GM21529 (cell line): ENCODE measurements at regions not wholly inside any gene's neighbourhood (a gene's known extent, or its start where the extent isn't known, plus 50 kb on each side); places are given as distances from the start of the nearest gene placed in this dataset.
"Not testable (repeated sequence)": the region's sequence is repeated elsewhere in the genome, so short reads cannot be mapped to it uniquely, and the experiment has no call there.

Source experiments
- ATAC-seq: cut with Tn5 transposase; IDR thresholded peaks from one replicate; pipeline ENCODE4 v1.9.1; 2021; ENCODE audit not compliant: unreplicated experiment

DNA sequence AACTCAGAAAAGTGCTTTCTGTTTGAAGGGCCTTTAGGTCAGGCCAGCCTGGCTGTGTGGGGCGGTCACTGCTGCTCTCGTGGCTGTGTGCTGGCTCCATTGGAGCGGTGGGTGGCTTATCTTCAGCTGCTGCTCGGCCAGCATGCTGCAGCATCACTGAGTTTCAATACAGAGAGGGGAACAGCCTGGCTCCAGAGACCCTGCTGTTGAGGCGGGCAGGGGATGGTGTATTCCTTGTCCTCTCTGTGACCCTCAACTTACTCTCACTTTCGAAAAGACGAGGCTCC, 248.5 kb upstream of the ONECUT1 start:
- ATAC-seq, result no peak

DNA sequence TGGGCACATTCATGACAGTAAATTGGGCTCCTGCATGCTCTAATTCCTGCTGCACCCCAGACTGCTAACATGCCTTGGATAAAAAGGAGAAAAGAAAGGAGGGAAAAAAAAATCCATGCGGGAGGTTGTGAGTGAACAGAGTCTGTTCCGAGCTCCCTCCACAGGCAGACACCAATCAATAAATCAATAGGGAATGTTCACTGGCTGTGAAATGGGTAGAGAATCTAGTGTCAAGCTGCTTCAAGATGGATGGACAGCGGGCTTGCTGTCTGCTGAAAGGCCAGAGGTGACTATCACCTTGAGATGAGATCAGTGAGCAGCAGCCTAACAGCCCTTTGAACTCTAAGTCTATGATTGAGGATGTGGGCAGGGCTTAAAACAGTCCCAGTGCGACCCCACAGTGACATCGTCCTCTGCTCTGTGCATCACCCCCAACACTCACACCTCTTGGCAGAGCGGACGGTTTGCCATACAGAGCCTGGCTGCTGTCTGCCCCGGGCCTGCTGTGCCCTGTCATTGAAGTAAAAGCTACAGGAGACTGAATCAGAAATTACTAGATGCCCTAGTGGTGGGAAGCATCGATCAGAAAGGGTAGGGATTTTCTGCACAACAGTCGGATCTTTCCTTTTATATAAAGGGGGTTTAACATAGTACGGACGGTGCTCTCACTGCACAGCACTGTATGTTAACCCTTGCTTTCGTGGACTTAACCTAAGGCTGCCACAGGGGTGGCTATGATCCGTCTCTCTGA, 247.9 kb upstream of the ONECUT1 start:
- no peak for ATAC-seq

DNA sequence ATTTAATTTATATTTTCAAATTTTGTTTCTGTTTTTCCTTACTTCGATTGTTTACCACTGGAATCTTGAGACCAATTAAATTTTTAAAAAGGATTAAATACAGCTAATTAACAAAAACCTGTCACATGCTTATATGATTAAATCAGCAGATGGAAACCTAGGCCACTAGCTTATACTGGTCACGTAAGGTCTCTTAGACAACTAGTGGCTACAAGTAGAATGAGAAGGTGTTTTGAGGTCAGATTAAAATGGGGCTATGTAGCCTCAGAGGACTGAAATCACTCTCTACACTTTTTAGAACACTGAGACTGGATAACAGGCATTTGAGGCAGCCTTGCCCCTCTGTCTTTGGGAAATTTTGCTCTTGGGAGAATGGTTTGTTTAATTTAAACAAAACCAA, 246.5 kb upstream of the ONECUT1 start:
- no peak for ATAC-seq

DNA sequence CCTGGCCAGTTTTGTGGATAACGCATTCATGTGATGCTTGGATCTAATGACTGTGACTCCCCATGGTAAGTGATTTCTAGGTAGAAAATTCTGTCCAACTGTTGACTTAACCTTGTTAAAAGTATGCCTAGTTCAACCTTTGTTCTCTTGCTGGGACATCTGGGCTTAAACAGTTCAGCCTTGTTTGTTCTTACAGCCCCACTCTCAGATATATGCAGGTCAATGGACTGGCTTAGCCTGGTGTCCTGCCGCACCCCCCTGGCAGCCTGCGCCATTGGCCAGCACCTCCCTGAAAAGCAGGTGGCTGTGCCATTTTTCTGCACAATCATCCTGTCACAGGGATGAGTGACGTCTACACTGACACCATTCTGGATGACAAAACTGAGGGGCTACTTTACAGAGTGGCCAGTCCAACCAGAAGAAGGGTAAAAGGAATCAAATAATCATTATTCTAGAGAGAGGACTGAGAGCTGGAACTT, 244.7 kb upstream of the ONECUT1 start:
- ATAC-seq, result no peak

DNA sequence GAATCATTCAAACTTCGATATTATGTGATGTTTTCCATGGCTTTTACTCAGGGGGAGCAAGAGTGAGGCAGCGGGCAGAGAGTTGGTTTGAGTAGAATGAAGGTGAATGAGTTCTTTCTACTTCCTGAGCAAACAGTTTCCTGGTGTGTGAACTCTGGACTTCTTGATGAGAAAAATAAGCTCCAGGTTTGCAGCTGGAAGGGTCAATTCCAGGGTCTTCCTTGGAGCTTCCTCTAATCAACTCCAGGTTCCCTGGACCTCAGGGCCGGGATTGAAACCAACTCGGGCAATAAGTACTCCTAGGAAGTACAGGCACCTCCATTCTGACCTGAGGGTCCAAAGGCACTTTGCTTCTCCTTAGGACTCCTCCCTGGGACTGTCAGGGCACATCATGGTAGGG, 243.6 kb upstream of the ONECUT1 start:
- no peak for ATAC-seq

DNA sequence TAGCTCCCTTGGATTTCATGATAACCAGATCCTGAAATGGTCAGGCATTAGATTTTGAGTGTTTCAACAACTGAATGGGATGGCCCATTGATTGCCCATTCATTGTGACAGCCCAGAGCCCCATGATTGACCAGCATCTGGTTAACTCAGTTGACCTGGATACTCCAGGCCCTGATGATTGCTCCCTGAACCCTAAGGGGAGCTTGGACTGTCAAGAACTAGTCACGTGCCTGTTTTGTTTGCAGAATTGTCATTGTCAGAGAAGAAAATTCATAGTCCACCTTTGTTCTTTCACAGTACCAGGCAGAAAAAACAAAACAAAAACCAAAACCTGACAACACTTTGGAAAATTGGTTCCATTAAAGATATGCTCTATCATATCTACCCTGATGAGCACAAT, 241.3 kb upstream of the ONECUT1 start:
- no peak for ATAC-seq

DNA sequence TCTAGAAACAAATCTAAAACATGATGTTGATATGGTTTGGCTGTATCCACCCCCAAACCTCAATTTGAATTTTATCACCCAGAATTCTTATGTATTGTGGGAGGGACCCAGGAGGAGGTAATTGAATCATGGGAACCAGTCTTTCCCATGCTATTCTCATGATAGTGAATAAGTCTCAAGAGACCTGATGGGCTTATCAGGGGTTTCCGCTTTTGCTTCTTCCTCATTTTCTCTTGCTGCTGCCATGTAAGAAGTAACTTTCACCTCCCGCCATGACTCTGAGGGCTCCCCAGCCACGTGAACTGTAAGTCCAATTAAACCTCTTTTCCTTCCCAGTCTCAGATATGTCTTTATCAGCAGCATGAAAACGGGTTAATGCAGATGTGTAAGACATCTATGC, 232.7 kb upstream of the ONECUT1 start:
- no peak for ATAC-seq

DNA sequence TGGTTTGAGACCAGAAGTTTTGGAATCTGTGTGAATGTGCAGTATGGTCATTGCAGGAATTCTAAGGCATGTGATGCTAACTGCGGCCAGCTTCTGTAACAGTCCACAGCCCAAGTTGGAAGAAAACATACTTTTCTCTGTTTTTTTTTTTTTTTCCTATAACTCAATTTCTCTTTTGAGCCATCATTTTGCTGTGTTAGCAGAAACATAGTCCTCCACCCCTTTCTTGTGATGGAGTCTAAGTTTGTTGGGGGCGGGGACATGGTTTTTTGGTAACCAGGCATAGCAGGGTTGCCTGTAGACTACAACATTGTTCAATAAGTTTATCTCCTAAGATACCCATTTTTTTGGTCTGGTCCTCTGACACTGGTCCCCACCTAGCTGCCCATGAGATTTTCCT, 223.2 kb upstream of the ONECUT1 start:
- ATAC-seq, result no peak

DNA sequence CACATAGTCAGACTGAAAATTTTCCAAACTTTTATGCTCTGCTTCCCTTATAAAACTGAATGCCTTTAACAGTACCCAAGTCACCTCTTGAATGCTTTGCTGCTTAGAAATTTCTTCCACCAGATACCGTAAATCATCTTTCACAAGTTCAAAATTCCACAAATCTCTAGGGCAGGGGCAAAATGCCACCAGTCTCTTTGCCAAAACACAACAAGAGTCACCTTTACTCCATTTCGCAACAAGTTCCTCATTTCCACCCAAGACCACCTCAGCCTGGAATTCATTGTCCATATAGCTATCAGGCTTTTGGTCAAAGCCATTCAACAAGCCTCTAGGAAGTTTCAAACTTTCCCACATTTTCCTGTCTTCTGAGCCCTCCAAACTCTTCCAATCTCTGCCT, 221.6 kb upstream of the ONECUT1 start:
- ATAC-seq, result not testable (repeated sequence)

DNA sequence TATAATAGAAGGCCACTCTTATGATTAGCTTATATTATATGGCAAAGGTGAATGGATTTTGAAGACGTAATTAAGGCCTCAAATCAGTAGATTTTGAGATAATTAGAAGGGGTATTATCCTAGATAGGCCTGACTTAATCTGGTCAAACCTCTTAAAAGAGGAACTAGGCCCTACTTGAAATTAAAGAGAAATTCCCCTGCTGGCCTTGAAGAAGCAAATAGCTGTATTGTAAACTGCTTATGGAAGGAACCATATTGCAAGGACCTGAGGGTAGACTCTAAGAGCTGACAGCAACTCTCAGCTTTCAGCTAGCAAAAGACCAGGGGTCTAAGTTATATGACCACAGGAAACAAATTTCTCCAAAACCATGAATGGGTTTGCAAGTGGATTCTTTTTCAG, 219.0 kb upstream of the ONECUT1 start:
- ATAC-seq, result no peak

DNA sequence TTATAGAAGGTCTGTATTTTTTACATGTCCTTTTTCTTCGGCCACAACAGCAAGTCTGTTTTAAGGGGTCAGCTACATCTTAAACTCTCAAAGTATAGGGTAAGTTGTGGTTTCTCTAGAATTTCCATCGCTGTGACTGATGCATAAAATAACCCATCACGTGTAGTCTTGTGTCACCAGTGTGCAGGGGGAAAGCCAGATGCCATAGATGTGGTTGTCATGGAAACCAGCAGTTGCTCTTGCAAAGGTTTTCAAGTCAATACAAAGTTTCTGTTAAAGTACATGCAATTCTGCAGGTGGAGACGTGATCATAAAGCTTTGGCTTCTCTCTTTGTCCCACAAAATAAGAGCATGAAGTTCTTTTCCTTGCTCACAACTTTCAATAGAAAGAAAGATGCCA, 210.3 kb upstream of the ONECUT1 start:
- no peak for ATAC-seq

DNA sequence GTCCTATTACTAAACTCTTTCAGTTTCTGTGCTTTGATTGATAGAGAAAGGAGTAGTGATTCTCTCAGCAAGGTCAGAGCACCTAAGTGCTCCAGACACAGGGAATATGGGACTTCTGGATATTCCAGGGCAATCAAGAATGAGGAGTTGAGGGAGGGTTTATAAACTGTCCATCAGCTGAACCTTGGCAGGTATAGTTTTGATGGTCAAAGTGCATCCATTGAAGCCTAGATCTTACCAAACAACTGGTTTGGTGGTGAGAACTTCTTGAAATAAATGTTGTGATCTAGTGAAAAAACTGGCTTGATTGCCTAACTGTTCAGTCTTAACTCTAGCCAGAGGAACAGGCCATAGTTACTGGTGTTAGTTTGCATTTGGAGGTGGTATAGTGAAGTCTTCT, 207.0 kb upstream of the ONECUT1 start:
- ATAC-seq, result no peak

DNA sequence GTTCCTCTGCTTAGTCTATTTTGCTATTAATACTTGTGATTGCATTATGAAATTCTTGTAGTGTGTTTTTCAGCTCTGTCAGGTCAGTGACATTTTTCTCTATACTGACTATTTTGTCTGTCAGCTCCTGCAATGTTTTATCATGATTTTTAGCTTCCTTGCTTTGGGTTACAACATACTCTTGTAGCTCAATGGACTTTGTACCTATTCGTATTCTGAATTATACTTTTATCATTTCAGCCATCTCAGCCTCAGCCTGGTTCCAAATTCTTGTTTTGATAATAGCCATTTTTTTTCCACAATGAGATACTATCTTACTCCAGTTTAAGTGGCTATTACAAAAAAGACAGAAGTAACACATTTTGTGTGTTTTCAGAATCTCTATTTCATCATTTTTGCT, 204.2 kb upstream of the ONECUT1 start:
- no peak for ATAC-seq

DNA sequence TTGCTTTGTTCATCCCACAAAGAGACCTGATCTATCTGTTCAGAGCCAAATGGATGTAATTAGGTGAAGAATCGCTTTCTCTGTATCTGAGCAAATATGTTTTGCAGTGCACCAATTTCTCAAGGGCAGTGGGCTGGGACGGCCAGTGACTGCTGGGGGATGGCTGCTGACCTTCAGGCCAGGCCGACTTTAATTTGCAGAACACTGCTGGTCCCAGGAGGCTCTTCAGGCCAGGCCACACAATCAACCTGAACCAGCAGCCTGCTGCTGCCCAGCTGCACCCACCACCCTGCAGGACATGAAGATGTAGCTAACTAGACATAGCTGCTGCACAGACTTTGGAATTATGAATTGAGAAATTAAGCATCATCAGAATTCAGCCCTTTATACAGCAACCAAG, 194.4 kb upstream of the ONECUT1 start:
- ATAC-seq, result no peak

DNA sequence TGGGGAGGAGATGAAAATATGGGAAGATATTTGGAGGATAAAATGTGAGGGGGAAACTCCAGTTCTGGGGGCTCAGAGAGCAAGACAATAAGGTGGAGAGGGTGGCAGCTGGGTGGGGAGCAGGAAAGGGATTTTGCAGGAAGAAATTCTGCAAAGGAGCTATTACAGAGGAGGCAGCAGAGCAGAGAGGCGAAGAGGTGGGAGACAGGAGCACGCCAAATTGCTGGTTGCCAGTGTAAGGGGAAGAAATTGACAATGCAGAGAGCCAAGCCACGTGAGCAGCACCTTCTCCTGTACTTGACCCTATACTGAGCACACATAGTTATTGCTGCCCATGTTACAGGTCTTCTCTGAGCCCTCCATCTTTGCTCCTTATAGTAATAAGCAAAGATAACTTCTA, 190.3 kb upstream of the ONECUT1 start:
- no peak for ATAC-seq

DNA sequence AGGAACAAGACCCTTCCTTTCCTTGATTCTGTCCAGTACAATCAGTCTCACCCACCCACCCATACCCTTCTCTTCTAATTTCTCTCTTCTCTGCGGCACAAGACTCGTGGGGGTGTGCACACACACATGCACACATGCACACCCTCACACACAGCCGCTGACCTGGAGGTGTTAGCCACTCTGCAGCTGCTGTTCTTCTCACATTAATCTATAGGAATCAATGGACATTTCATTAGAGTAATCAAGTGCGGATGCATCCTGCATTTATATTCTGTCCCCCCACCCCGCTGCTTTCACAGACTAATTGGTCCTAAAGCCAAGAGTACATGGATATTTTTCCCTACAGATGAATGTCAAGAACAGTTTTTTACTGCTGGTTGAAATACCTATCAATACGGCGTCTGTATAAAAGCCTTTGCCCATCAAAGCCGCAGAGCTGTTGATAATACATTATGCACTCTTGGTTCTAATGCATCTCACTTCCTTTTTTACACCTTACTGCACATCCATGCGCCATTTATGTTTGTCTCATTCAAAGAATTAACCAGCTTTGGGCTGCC, 186.5 kb upstream of the ONECUT1 start:
- no peak for ATAC-seq

DNA sequence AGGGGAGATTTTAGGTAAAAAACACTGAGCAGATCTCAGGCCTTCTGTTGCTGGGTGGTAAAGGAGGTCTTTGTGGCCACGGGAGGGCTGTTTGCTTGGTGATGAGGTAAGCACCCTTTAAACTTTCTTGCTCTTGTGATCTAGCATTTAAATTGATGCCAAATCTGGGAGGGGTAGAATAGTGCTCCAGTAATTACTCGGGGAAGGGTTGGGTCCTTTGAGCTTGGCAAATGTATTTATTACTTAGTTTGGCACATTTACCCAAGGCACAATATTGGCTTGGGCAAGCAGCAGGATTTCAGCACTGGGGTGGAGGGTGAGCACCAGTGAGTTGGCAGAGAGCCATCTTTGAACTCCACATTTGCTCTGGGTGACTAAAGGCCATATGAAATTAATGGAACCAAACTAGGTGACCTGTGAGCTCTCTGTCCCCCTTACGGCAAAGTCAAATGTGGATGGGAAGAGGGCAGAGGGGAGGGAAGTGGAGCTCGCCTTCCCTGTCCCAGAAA, 185.9 kb upstream of the ONECUT1 start:
- no peak for ATAC-seq

DNA sequence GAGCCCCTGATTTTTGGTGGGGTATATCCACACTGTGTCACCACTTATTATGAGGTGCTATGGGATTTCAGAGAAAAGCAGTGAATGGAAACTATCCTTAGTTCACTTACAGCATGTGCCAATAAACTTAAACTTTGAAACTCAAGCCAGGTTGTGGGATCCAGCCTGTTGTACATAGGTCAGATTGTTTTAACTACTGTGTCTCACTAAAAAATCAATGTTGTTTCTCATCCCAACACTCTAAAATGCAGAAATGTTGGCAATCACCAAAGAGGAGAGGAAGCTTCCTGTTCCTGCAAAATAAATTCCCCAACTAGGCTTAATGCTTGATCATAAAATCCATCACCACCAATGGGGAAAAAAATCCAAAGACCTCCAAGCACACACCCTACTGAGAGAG, 173.7 kb upstream of the ONECUT1 start:
- ATAC-seq, result no peak

DNA sequence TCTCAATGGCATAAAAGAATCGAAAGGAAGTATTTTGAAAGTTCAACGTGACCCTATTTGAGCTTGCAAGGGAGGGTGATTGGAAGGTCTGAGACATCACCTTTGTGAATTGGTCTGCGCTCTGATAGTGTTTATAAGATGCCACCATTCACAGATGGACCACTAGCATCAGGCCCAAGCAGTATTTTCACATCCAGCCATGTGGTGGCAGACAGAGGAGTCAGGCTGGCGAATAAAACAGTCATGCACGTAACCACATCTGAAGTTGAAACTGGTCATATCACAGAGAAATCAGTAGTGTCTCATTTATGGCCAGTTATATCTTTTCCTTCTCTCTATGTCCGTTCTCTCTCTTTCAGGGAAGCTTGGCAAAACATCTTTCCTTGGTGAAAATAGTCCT, 170.1 kb upstream of the ONECUT1 start:
- ATAC-seq, result no peak

DNA sequence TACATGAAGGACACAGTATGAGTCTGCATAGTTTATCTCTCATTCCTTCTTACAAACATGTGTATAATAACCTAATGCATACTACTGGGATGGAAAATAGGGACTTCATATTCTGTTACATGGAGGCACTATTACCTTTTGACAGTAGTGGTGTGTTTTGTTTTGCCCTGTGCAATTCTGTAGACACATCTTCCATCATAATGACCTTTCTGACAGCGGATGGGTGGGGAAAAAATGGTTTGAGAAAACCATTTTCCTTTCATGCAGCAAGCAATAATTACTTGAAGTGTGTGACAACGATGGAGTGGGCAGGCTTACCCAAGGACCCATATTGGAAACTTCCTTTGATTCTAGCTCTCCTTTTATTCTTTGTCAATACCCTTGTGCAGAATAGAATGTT, 153.6 kb upstream of the ONECUT1 start:
- no peak for ATAC-seq

DNA sequence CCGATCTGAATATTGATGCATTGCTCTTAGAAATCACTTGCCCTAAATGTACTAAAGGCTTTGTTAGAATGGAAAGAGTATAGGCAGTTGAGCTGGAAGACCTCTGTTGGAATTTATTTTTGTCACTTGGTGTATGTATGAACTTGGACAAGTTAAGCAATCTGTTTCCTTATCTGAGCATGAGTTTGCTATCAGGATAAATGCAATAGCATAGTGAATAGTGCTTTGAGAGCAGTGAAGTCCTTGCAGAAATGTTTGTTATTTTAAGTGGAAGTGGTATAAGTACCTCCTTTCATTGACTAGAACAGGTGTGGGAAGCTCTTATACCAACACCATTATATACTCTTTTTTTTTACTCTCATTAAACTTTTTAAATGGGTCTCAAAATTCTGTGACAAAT, 146.4 kb upstream of the ONECUT1 start:
- ATAC-seq, result no peak

DNA sequence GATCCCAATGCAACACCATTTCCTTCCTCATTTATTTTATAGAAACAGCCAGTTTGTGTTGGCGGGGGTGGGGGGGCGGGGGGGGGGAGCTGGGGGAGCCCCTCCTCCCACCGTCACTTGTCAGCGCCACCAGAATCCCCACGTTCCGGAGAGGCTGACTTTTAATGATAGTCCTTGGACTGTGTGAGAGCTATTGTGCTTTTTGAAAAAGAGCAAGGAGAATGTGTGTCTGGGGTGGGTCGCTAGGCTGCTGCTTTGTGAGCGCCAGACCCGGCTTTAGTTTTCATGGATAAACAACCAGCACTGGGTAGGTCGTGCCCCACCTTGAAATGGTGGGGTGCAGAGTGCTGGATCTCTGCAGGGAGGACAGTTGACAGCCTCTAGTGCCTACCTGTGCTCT, 135.0 kb upstream of the ONECUT1 start:
- no peak for ATAC-seq

DNA sequence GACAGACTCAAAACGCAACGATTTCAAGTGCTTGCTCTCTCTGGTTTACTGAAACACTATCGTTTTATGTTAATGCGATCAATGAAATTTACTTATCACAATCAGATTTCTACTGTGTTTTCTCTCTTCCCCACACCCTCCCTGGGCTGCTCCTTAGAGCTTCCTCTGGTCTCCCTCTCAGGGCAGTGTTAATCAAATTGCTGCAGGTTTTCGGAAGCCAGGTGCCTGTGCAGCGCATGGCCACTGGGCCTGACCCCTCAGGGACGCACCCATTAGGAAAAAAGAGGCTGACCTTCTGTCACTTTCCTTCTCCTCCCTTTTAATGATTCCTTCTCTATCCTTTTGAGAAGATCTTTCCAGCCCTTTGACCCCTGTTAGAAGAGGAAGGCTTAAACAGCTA, 134.5 kb upstream of the ONECUT1 start:
- ATAC-seq, result no peak
